ENCODE measurements at regions not wholly inside any gene's neighbourhood (a gene's known extent, or its start where the extent isn't known, plus 50 kb on each side); places are given as distances from the start of the nearest gene placed in this dataset.

GRCh38 chr6:143620447-143620846 lies 57.3 kb upstream of the PHACTR2 start:
- TF ChIP-seq POLR2AphosphoS5 (IDR thresholded peaks at IDR 0.05; ENCODE audit: low read depth) (no peak), CTCF (IDR thresholded peaks at IDR 0.05; ENCODE audit: insufficient read depth, low read length) (no peak), REST (IDR thresholded peaks at IDR 0.05; ENCODE audit: insufficient replicate concordance, low read depth) (no peak), GABPA (IDR thresholded peaks at IDR 0.05; ENCODE audit: low read depth) (no peak), SPI1 (IDR thresholded peaks at IDR 0.05; ENCODE audit: borderline replicate concordance, low read depth) (no peak)
